ENCODE measurements at regions not wholly inside any gene's neighbourhood (a gene's known extent, or its start where the extent isn't known, plus 50 kb on each side); places are given as distances from the start of the nearest gene placed in this dataset.

- H3K4me1 Mint-ChIP-seq, result peaks cover 8 to 32% (median 14%) of the 10 kb centered on the region in 4 donors
- no peaks in the 10 kb centered on the region for H3K36me3 Mint-ChIP-seq
- no peak for DNase-seq
- ChIA-PET CTCF (ENCODE audit: partially characterized antibody) (interaction anchor here (1.2 to 6.2 kb wide), 6 partner anchors 127 to 402 kb away, joined by 3 to 114 read pairs (median 50); no protein-coding TSS in a partner anchor), POLR2A (ENCODE audit: partially characterized antibody) (no interaction called here)
- no peaks in the 10 kb centered on the region for H3K36me3 ChIP-seq (ENCODE audit: insufficient read depth, low read length)
- intact Hi-C loops (cut with micrococcal nuclease), result no loop called here
- peaks cover 0 to 4% (median 0%) of the 10 kb centered on the region in 8 donors for H3K9me3 Mint-ChIP-seq
- no peak overlapping the region for H3K4me3 ChIP-seq (ENCODE audit: low read length in 2 of 2)
- no peaks in the 10 kb centered on the region for H3K9me3 ChIP-seq (ENCODE audit: control insufficient read depth in 1 of 2, low read length in 2 of 2)
- H3K27ac Mint-ChIP-seq, result peak overlapping the region in 1 of 7 donors; percentile 3
- H3K4me1 ChIP-seq (ENCODE audit: insufficient read depth, low read length), result peaks cover 17% of the 10 kb centered on the region
- H3K4me3 Mint-ChIP-seq, result no peak overlapping the region
- no peaks in the 10 kb centered on the region for H3K27me3 ChIP-seq (ENCODE audit: insufficient read depth, low read length)
- no peak overlapping the region for H3K27ac ChIP-seq (ENCODE audit: low read depth, low read length)
- H3K27me3 Mint-ChIP-seq, result peaks cover 0 to 4% of the 10 kb centered on the region in 2 donors
These were observed 149.2 kb upstream of the SLCO3A1 start for GRCh38 chr15:91704343-91704742.

GRCh38 chr15:91706322-91707032 is 147.0 kb upstream of the SLCO3A1 start:
- intact Hi-C loops (cut with micrococcal nuclease), result loop anchor here (1.0 to 2.0 kb wide), 5 partner anchors 148 to 404 kb away; no protein-coding TSS in a partner anchor
- Histone ChIP-seq H3K9me3 (ENCODE audit: control insufficient read depth in 1 of 2, low read length in 2 of 2) (no peaks in the 10 kb centered on the region), H3K27me3 (ENCODE audit: insufficient read depth, low read length) (no peaks in the 10 kb centered on the region), H3K36me3 (ENCODE audit: insufficient read depth, low read length) (no peaks in the 10 kb centered on the region), H3K27ac (ENCODE audit: low read depth, low read length) (no peak overlapping the region), H3K4me1 (ENCODE audit: insufficient read depth, low read length) (peaks cover 17% of the 10 kb centered on the region), H3K4me3 (ENCODE audit: low read length in 2 of 2) (no peak overlapping the region)
- peak overlapping the region; percentile 68 to 92 (median 81) for H3K27ac Mint-ChIP-seq
- peak; percentile 82 to 92 (median 86) for DNase-seq
- H3K9me3 Mint-ChIP-seq, result peaks cover 0 to 4% (median 0%) of the 10 kb centered on the region in 8 donors
- ChIA-PET POLR2A (ENCODE audit: partially characterized antibody) (interaction anchor here (1.9 kb wide), 1 partner anchor 149 kb away, joined by 9 read pairs; no protein-coding TSS in a partner anchor), CTCF (ENCODE audit: partially characterized antibody) (interaction anchor here (0.6 to 6.2 kb wide), 58 partner anchors 10 to 436 kb away, joined by 3 to 114 read pairs (median 4); partner anchors contain the start of gene SLCO3A1)
- peaks cover 0 to 2% of the 10 kb centered on the region in 2 donors for H3K27me3 Mint-ChIP-seq
- H3K4me3 Mint-ChIP-seq, result peak overlapping the region in 7 of 8 donors; percentile 19 to 89 (median 71)
- peaks cover 8 to 32% (median 14%) of the 10 kb centered on the region in 4 donors for H3K4me1 Mint-ChIP-seq
- no peaks in the 10 kb centered on the region for H3K36me3 Mint-ChIP-seq

GRCh38 chr15:91710080-91710698 is 143.3 kb upstream of the SLCO3A1 start:
- no peak for DNase-seq
- Mint-ChIP-seq H3K4me3 (no peak overlapping the region), H3K36me3 (no peaks in the 10 kb centered on the region), H3K4me1 (peaks cover 8 to 21% (median 13%) of the 10 kb centered on the region in 4 donors), H3K27ac (no peak overlapping the region), H3K9me3 (peaks cover 0 to 4% (median 0%) of the 10 kb centered on the region in 8 donors), H3K27me3 (peaks cover 7 to 10% of the 10 kb centered on the region in 2 donors)
- intact Hi-C loops (cut with micrococcal nuclease), result no loop called here
- Histone ChIP-seq H3K4me3 (ENCODE audit: low read length in 2 of 2) (no peak overlapping the region), H3K4me1 (ENCODE audit: insufficient read depth, low read length) (peaks cover 17% of the 10 kb centered on the region), H3K27me3 (ENCODE audit: insufficient read depth, low read length) (no peaks in the 10 kb centered on the region), H3K9me3 (ENCODE audit: control insufficient read depth in 1 of 2, low read length in 2 of 2) (no peaks in the 10 kb centered on the region), H3K27ac (ENCODE audit: low read depth, low read length) (no peak overlapping the region), H3K36me3 (ENCODE audit: insufficient read depth, low read length) (no peaks in the 10 kb centered on the region)
- CTCF ChIA-PET (ENCODE audit: partially characterized antibody), result no interaction called here
- POLR2A ChIA-PET (ENCODE audit: partially characterized antibody), result no interaction called here

GRCh38 chr15:91711384-91712033 is 142.0 kb upstream of the SLCO3A1 start:
- H3K4me3 Mint-ChIP-seq, result no peak overlapping the region
- ChIA-PET POLR2A (ENCODE audit: partially characterized antibody) (interaction anchor here (0.6 kb wide), 1 partner anchor 388 kb away, joined by 3 read pairs; no protein-coding TSS in a partner anchor), CTCF (ENCODE audit: partially characterized antibody) (no interaction called here)
- no peaks in the 10 kb centered on the region for H3K36me3 Mint-ChIP-seq
- Histone ChIP-seq H3K27ac (ENCODE audit: low read depth, low read length) (no peak overlapping the region), H3K27me3 (ENCODE audit: insufficient read depth, low read length) (no peaks in the 10 kb centered on the region), H3K4me1 (ENCODE audit: insufficient read depth, low read length) (peaks cover 3% of the 10 kb centered on the region), H3K36me3 (ENCODE audit: insufficient read depth, low read length) (no peaks in the 10 kb centered on the region), H3K9me3 (ENCODE audit: control insufficient read depth in 1 of 2, low read length in 2 of 2) (no peaks in the 10 kb centered on the region), H3K4me3 (ENCODE audit: low read length in 2 of 2) (no peak overlapping the region)
- H3K9me3 Mint-ChIP-seq, result peaks cover 0 to 1% (median 0%) of the 10 kb centered on the region in 8 donors
- intact Hi-C loops (cut with micrococcal nuclease), result no loop called here
- H3K4me1 Mint-ChIP-seq, result peaks cover 1 to 8% (median 3%) of the 10 kb centered on the region in 4 donors
- DNase-seq, result no peak
- no peak overlapping the region for H3K27ac Mint-ChIP-seq
- peaks cover 9 to 21% of the 10 kb centered on the region in 2 donors for H3K27me3 Mint-ChIP-seq

GRCh38 chr15:91712286-91712685 is 141.2 kb upstream of the SLCO3A1 start:
- Histone ChIP-seq H3K27me3 (ENCODE audit: insufficient read depth, low read length) (no peaks in the 10 kb centered on the region), H3K4me1 (ENCODE audit: insufficient read depth, low read length) (no peaks in the 10 kb centered on the region), H3K9me3 (ENCODE audit: control insufficient read depth in 1 of 2, low read length in 2 of 2) (no peaks in the 10 kb centered on the region), H3K4me3 (ENCODE audit: low read length in 2 of 2) (no peak overlapping the region), H3K36me3 (ENCODE audit: insufficient read depth, low read length) (no peaks in the 10 kb centered on the region), H3K27ac (ENCODE audit: low read depth, low read length) (no peak overlapping the region)
- ChIA-PET POLR2A (ENCODE audit: partially characterized antibody) (no interaction called here), CTCF (ENCODE audit: partially characterized antibody) (no interaction called here)
- no peak for DNase-seq
- no peaks in the 10 kb centered on the region for H3K9me3 Mint-ChIP-seq
- intact Hi-C loops (cut with micrococcal nuclease), result no loop called here
- peaks cover 9 to 21% of the 10 kb centered on the region in 2 donors for H3K27me3 Mint-ChIP-seq
- no peak overlapping the region for H3K4me3 Mint-ChIP-seq
- peaks cover 0 to under 1% (median 0%) of the 10 kb centered on the region in 4 donors for H3K4me1 Mint-ChIP-seq
- no peaks in the 10 kb centered on the region for H3K36me3 Mint-ChIP-seq
- no peak overlapping the region for H3K27ac Mint-ChIP-seq

- CTCF ChIA-PET (ENCODE audit: partially characterized antibody), result interaction anchor here (1.1 kb wide), 1 partner anchor 10 kb away, joined by 3 read pairs; no protein-coding TSS in a partner anchor
- H3K27ac ChIP-seq (ENCODE audit: low read depth, low read length), result no peak overlapping the region
- H3K27me3 ChIP-seq (ENCODE audit: insufficient read depth, low read length), result no peaks in the 10 kb centered on the region
- Mint-ChIP-seq H3K9me3 (no peaks in the 10 kb centered on the region), H3K4me1 (no peaks in the 10 kb centered on the region), H3K4me3 (no peak overlapping the region), H3K36me3 (peaks cover 0 to 4% of the 10 kb centered on the region in 2 donors), H3K27ac (no peak overlapping the region), H3K27me3 (peaks cover 21 to 35% of the 10 kb centered on the region in 2 donors)
- H3K36me3 ChIP-seq (ENCODE audit: insufficient read depth, low read length), result no peaks in the 10 kb centered on the region
- no peaks in the 10 kb centered on the region for H3K9me3 ChIP-seq (ENCODE audit: control insufficient read depth in 1 of 2, low read length in 2 of 2)
- intact Hi-C loops (cut with micrococcal nuclease), result no loop called here
- no peak for DNase-seq
- no peaks in the 10 kb centered on the region for H3K4me1 ChIP-seq (ENCODE audit: insufficient read depth, low read length)
- no peak overlapping the region for H3K4me3 ChIP-seq (ENCODE audit: low read length in 2 of 2)
- POLR2A ChIA-PET (ENCODE audit: partially characterized antibody), result no interaction called here
These were observed 137.0 kb upstream of the SLCO3A1 start for GRCh38 chr15:91716536-91716935.

GRCh38 chr15:91717811-91718210 is 135.7 kb upstream of the SLCO3A1 start:
- DNase-seq, result no peak
- CTCF ChIA-PET (ENCODE audit: partially characterized antibody), result no interaction called here
- intact Hi-C loops (cut with micrococcal nuclease), result no loop called here
- Histone ChIP-seq H3K4me3 (ENCODE audit: low read length in 2 of 2) (no peak overlapping the region), H3K27ac (ENCODE audit: low read depth, low read length) (no peak overlapping the region), H3K27me3 (ENCODE audit: insufficient read depth, low read length) (no peaks in the 10 kb centered on the region), H3K4me1 (ENCODE audit: insufficient read depth, low read length) (no peaks in the 10 kb centered on the region), H3K36me3 (ENCODE audit: insufficient read depth, low read length) (no peaks in the 10 kb centered on the region), H3K9me3 (ENCODE audit: control insufficient read depth in 1 of 2, low read length in 2 of 2) (no peaks in the 10 kb centered on the region)
- peaks cover 0 to 4% of the 10 kb centered on the region in 2 donors for H3K36me3 Mint-ChIP-seq
- peaks cover 19 to 34% of the 10 kb centered on the region in 2 donors for H3K27me3 Mint-ChIP-seq
- POLR2A ChIA-PET (ENCODE audit: partially characterized antibody), result no interaction called here
- H3K27ac Mint-ChIP-seq, result no peak overlapping the region
- no peaks in the 10 kb centered on the region for H3K4me1 Mint-ChIP-seq
- no peak overlapping the region for H3K4me3 Mint-ChIP-seq
- H3K9me3 Mint-ChIP-seq, result no peaks in the 10 kb centered on the region

Measured in CD4-positive, alpha-beta memory T cell (primary cell).